K562 (cell line): ENCODE measurements at regions not wholly inside any gene's neighbourhood (a gene's known extent, or its start where the extent isn't known, plus 50 kb on each side); places are given as distances from the start of the nearest gene placed in this dataset.

ENCODE experiments used
- ATAC-seq: fragments of 200-7000 bp; cut with Tn5 transposase; 3 replicates; pipeline ENCODE4 v1.9.1; 2020; ENCODE audit warnings: moderate library complexity
- BruUV-seq: library from RNA; stranded (reverse); fragments of 400-500 nt; replicated peaks from 2 replicates; lab custom pipeline; 2021; lab: Mats Ljungman, UMichigan
- CTCF ChIA-PET: fragments of 300-600 bp; formaldehyde crosslinking; extraction: SDS; loops from one replicate; lab custom pipeline; 2021; ENCODE audit warnings: low intra/inter-chr PET ratio; lab: Yijun Ruan, JAX
- POLR2A ChIA-PET: fragments of 300-600, 350-650 bp; sonication (Branson Sonifier 250); formaldehyde crosslinking; extraction: SDS; loops from one replicate; lab custom pipeline; 2021; ENCODE audit warnings: antibody characterized with exemption, inconsistent platforms; lab: Yijun Ruan, JAX
- DNase-seq, 4 experiments: peaks; one replicate each; pipeline versions ENCODE4 v3.0.0 to v3.0.0-alpha.2; 2011 to 2018; ENCODE audit warnings: low spot score in 3 of 4, mixed read lengths in 3 of 4; ENCODE audit errors: extremely low read depth in 1 of 4
- FAIRE-seq: peaks from 2 replicates; lab custom pipeline; 2011; peaks lifted over from hg19 to GRCh38; lab: Jason Lieb, UNC
- H2AFZ ChIP-seq: 2 replicates; pipeline ENCODE4 v1.6.0; 2011; ENCODE audit warnings: low read depth, low read length, control low read depth, inconsistent platforms
- H3K27ac ChIP-seq: fragments of 200-600 bp; 3 replicates; pipeline ENCODE4 v1.8.0; 2011; ENCODE audit warnings: low read depth, mild to moderate bottlenecking, control low read depth, inconsistent platforms, low read length, moderate library complexity, mixed read lengths; ENCODE audit errors: extremely low read depth
- H3K27me3 ChIP-seq, 2 experiments: fragments of 300-600 bp in 1 of 2; 2 replicates in 1 of 2; 3 replicates in 1 of 2; pipeline versions ENCODE4 v1.6.0 to v1.8.0; 2011; ENCODE audit warnings: inconsistent platforms in 2 of 2, low read length in 2 of 2, mild to moderate bottlenecking in 1 of 2, mixed read lengths in 1 of 2, moderate library complexity in 1 of 2; ENCODE audit not compliant: control insufficient read depth in 2 of 2, insufficient read depth in 2 of 2
- H3K36me3 ChIP-seq: fragments of 300-600 bp; 3 replicates; pipeline ENCODE4 v1.8.0; 2011; ENCODE audit warnings: mild to moderate bottlenecking, low read length, inconsistent platforms; ENCODE audit not compliant: control insufficient read depth, insufficient read depth
- H3K4me1 ChIP-seq, 2 experiments: fragments of 200-600 bp in 1 of 2; replicated peaks in 1 of 2; 2 replicates in 1 of 2; 3 replicates in 1 of 2; pipeline versions ENCODE4 v1.5.1 to v1.8.0; 2011; ENCODE audit warnings: inconsistent platforms in 2 of 2, low read length in 2 of 2, mild to moderate bottlenecking in 1 of 2, mixed read lengths in 1 of 2, moderate library complexity in 1 of 2; ENCODE audit not compliant: control insufficient read depth in 2 of 2, insufficient read depth in 2 of 2
- H3K4me2 ChIP-seq: 2 replicates; pipeline ENCODE4 v1.6.1; 2011; ENCODE audit warnings: low read length, control low read depth, inconsistent platforms, mixed read lengths; ENCODE audit not compliant: insufficient read depth
- H3K4me3 ChIP-seq: fragments of 200-600 bp; sonication (generic), shearing (Covaris generic); 2 replicates; pipeline ENCODE4 v1.5.1; 2016; ENCODE audit warnings: control low read depth, inconsistent platforms
- H3K79me2 ChIP-seq: fragments of 200-600 bp; 3 replicates; pipeline ENCODE4 v1.8.0; 2011; ENCODE audit warnings: low read length, inconsistent platforms; ENCODE audit not compliant: control insufficient read depth, insufficient read depth
- H3K9ac ChIP-seq, 2 experiments: 2 replicates each; pipeline versions ENCODE4 v1.6.0 to v1.6.1; 2011; ENCODE audit warnings: low read depth in 2 of 2, low read length in 2 of 2, control low read depth in 1 of 2, inconsistent platforms in 1 of 2, mild to moderate bottlenecking in 1 of 2, mixed read lengths in 1 of 2; ENCODE audit not compliant: insufficient read depth in 1 of 2
- H3K9me1 ChIP-seq: one replicate; pipeline ENCODE4 v1.6.0; 2011; ENCODE audit warnings: inconsistent platforms, mild to moderate bottlenecking, low read length, moderate library complexity; ENCODE audit not compliant: control insufficient read depth, insufficient read depth
- H3K9me3 ChIP-seq: replicated peaks from 2 replicates; pipeline ENCODE4 v1.5.1; 2011; ENCODE audit warnings: low read depth, low read length, inconsistent platforms; ENCODE audit not compliant: control insufficient read depth, insufficient read depth
- H4K20me1 ChIP-seq: replicated peaks from 2 replicates; pipeline ENCODE4 v1.6.1; 2011; ENCODE audit warnings: low read length, inconsistent platforms, mixed read lengths; ENCODE audit not compliant: control insufficient read depth, insufficient read depth
- ARHGAP35 ChIP-seq: fragments of 450-650 bp; IDR thresholded peaks from 2 replicates; pipeline ENCODE4 v1.6.1; 2018; ENCODE audit not compliant: partially characterized antibody
- ATF7 ChIP-seq: fragments of 450-650 bp; IDR thresholded peaks from 2 replicates; pipeline ENCODE4 v1.7.1; 2014; ENCODE audit warnings: mild to moderate bottlenecking, moderate library complexity
- FOXJ2 ChIP-seq: fragments of 200-800 bp; sonication (Bioruptor generic); IDR thresholded peaks from 2 replicates; pipeline ENCODE4 v1.6.1; 2016; ENCODE audit warnings: missing genetic modification characterization, missing compliant biosample characterization
- GABPA ChIP-seq: fragments of 200-800 bp; sonication (Bioruptor generic); conservative IDR thresholded peaks from 2 replicates; pipeline ENCODE4 v1.6.1; 2016; ENCODE audit warnings: low read depth, missing genetic modification characterization, missing compliant biosample characterization
- KLF16 ChIP-seq: IDR thresholded peaks from 2 replicates; pipeline ENCODE4 v1.6.1; 2016; ENCODE audit warnings: antibody characterized with exemption
- MAFF ChIP-seq: IDR thresholded peaks from 2 replicates; pipeline ENCODE4 v1.6.1; 2012; ENCODE audit warnings: low read length, improper control_type of control experiment
- MAFG ChIP-seq: fragments of 450-650 bp; conservative IDR thresholded peaks from 2 replicates; pipeline ENCODE4 v1.6.1; 2016; ENCODE audit warnings: missing genetic modification characterization, missing compliant biosample characterization
- MCM3 ChIP-seq: fragments of 450-650 bp; IDR thresholded peaks from 2 replicates; pipeline ENCODE4 v1.6.1; 2016
- NFATC3 ChIP-seq: fragments of 450-650 bp; IDR thresholded peaks from 2 replicates; pipeline ENCODE4 v1.6.1; 2017; ENCODE audit warnings: mild to moderate bottlenecking
- STAG1 ChIP-seq: sonication (generic); formaldehyde crosslinking; IDR thresholded peaks from 2 replicates; pipeline ENCODE4 v1.5.0; 2020; ENCODE audit warnings: missing genetic modification reagents, borderline replicate concordance
- SUPT5H ChIP-seq: fragments of 450-650 bp; IDR thresholded peaks from 2 replicates; pipeline ENCODE4 v1.6.1; 2016
- ZBTB8A ChIP-seq: fragments of 450-650 bp; IDR thresholded peaks from 2 replicates; pipeline ENCODE4 v1.6.1; 2018; ENCODE audit warnings: mild to moderate bottlenecking, moderate library complexity; ENCODE audit not compliant: partially characterized antibody
- ZNF23 ChIP-seq: fragments of 250-450 bp; sonication (Bioruptor Pico); IDR thresholded peaks from 2 replicates; pipeline ENCODE4 v1.4.0; 2020; ENCODE audit warnings: mild to moderate bottlenecking
- ZNF431 ChIP-seq: sonication (generic); formaldehyde crosslinking; IDR thresholded peaks from 2 replicates; pipeline ENCODE4 v1.8.0; 2022; ENCODE audit warnings: mild to moderate bottlenecking, missing genetic modification reagents
- WGBS: fragments of 100-300 bp; shearing (Covaris generic); methylation state at CpG from one replicate; pipeline ENCODE4 v1.1.6; 2016; ENCODE audit warnings: low coverage, mixed read lengths; ENCODE audit not compliant: insufficient coverage; ENCODE audit errors: missing lambda C conversion rate; 5-methylcytosine and 5-hydroxymethylcytosine counted together
- in situ Hi-C: fragments of 300-500 bp; cut with MboI; formaldehyde crosslinking; loops from 4 replicates; pipeline ENCODE4 v1.15.0; 2018; ENCODE audit warnings: inconsistent platforms, mixed read lengths
- intact Hi-C: fragments of 100-400 bp; cut with micrococcal nuclease; formaldehyde crosslinking; loops from 2 replicates; pipeline ENCODE4 v1.14.2; 2022
- TF ChIP-seq, protein P1 (sequence below): fragments of 250-450 bp; sonication (Bioruptor Pico); IDR thresholded peaks from 2 replicates; pipeline ENCODE4 v1.4.0; 2020
- TF ChIP-seq, protein P2 (sequence below): fragments of 250-450 bp; sonication (Bioruptor Pico); IDR thresholded peaks from 2 replicates; pipeline ENCODE4 v1.9.0; 2021; ENCODE audit warnings: mild to moderate bottlenecking

DNA sequence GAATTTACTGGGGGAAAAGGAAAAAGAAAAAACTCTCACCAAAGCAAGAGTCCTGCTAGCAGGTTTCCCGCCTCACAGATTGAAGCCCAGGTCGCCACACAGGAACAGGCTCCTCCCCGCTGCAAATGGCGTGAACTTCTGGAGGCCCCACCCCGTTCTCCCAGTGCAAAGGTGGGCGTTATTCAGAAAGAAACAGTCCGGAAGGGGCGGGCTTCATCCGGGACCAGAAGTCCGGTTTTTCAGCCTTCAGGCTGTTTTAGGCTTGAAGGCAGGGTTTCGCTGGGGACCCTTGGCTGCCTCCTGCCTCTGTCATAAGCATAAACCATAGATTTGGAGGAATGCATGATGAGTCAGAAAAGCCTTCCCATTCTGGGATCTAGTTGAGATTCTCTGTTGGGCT, 148.3 kb upstream of the POU2AF2 start:
- Histone ChIP-seq H2AFZ (no peak overlapping the region), H3K27ac (no peak overlapping the region), H3K4me2 (no peak overlapping the region), H3K27me3 (no peaks in the 10 kb centered on the region), H3K9me3 (no peaks in the 10 kb centered on the region), H3K4me1 (no peaks in the 10 kb centered on the region), H4K20me1 (no peaks in the 10 kb centered on the region), H3K9me1 (no peaks in the 10 kb centered on the region), H3K36me3 (no peaks in the 10 kb centered on the region), H3K4me3 (no peak overlapping the region), H3K9ac (no peak overlapping the region), H3K79me2 (no peaks in the 10 kb centered on the region)
- DNase-seq (peak in 1 of 4 experiments; percentile 11), ATAC-seq (no peak), FAIRE-seq (no peak)
- in situ Hi-C loops: no loop called here
- intact Hi-C loops: no loop called here
- ChIA-PET CTCF (no interaction called here), POLR2A (no interaction called here)
- 2% methylated on average over 11 of the region's 11 CpGs for WGBS
- peak; percentile 39 for TF ChIP-seq GABPA (tag)
- TF ChIP-seq NFATC3: no peak
- BruUV-seq: no TSS peak

DNA sequence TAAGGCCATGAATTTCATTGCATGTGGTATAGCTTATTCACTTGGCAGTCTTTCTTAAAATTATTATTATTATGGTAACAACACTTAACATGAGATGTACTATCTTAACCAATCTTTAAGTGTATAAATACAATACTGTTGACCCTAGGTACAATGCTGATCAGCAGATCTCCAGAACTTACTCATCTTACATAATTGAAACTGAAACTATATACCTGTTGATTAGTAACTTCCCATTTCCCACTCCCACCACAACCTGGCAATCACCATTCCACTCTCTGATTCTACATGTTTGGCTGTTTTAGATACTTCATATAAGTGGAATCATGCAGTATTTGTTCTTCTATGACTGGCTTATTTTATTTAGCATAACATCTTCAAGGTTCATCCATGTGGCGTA, 150.2 kb upstream of the POU2AF2 start:
- no peak overlapping the region for H2AFZ ChIP-seq
- no peak for ATAC-seq
- no peaks in the 10 kb centered on the region for H4K20me1 ChIP-seq
- no peaks in the 10 kb centered on the region for H3K27me3 ChIP-seq
- no peak overlapping the region for H3K27ac ChIP-seq
- no peak for DNase-seq
- CTCF ChIA-PET: no interaction called here
- POLR2A ChIA-PET: interaction anchor here (0.6 kb wide), 1 partner anchor 33 kb away, joined by 3 read pairs; no protein-coding TSS in a partner anchor
- H3K9me3 ChIP-seq: no peaks in the 10 kb centered on the region
- intact Hi-C loops: no loop called here
- H3K4me1 ChIP-seq: no peaks in the 10 kb centered on the region
- H3K9me1 ChIP-seq: no peaks in the 10 kb centered on the region
- in situ Hi-C loops: no loop called here
- FAIRE-seq: no peak
- H3K4me2 ChIP-seq: no peak overlapping the region
- H3K79me2 ChIP-seq: no peaks in the 10 kb centered on the region
- H3K9ac ChIP-seq: no peak overlapping the region
- no peak overlapping the region for H3K4me3 ChIP-seq
- WGBS: 0% methylated on average over 1 of the region's 1 CpG
- no peaks in the 10 kb centered on the region for H3K36me3 ChIP-seq
- BruUV-seq: no TSS peak
- TF ChIP-seq ATF7 (no peak), STAG1 (CRISPR knock-in tag) (no peak), MCM3 (no peak), ZNF23 (CRISPR knock-in tag) (no peak), ZBTB8A (no peak), SUPT5H (no peak), FOXJ2 (tag) (no peak), MAFG (tag) (no peak), MAFF (no peak), ARHGAP35 (no peak), KLF16 (no peak), ZNF431 (CRISPR knock-in tag) (no peak)
- TF ChIP-seq, protein P1, sequence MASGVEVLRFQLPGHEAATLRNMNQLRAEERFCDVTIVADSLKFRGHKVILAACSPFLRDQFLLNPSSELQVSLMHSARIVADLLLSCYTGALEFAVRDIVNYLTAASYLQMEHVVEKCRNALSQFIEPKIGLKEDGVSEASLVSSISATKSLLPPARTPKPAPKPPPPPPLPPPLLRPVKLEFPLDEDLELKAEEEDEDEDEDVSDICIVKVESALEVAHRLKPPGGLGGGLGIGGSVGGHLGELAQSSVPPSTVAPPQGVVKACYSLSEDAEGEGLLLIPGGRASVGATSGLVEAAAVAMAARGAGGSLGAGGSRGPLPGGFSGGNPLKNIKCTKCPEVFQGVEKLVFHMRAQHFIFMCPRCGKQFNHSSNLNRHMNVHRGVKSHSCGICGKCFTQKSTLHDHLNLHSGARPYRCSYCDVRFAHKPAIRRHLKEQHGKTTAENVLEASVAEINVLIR (CRISPR knock-in tag): no peak
- TF ChIP-seq, protein P2, sequence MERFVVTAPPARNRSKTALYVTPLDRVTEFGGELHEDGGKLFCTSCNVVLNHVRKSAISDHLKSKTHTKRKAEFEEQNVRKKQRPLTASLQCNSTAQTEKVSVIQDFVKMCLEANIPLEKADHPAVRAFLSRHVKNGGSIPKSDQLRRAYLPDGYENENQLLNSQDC (CRISPR knock-in tag): no peak
